ENCODE measurements at regions not wholly inside any gene's neighbourhood (a gene's known extent, or its start where the extent isn't known, plus 50 kb on each side); places are given as distances from the start of the nearest gene placed in this dataset.

- Histone ChIP-seq H3K4me3 (ENCODE audit: low read length) (no peak overlapping the region), H3K9me3 (replicated peaks; ENCODE audit: control insufficient read depth, low read depth, low read length) (no peaks in the 10 kb centered on the region), H3K4me1 (ENCODE audit: control insufficient read depth, insufficient read depth, low read length) (peaks cover 20% of the 10 kb centered on the region), H3K36me3 (ENCODE audit: control insufficient read depth, insufficient read depth, low read length) (no peaks in the 10 kb centered on the region), H3K27ac (ENCODE audit: low read length) (no peak overlapping the region), H3K27me3 (ENCODE audit: control insufficient read depth, insufficient read depth, low read length) (peaks cover 63% of the 10 kb centered on the region)
- no peak for DNase-seq
- WGBS (ENCODE audit: insufficient coverage) = 79% methylated on average over 10 of the region's 15 CpGs
Observed at GRCh38 chr16:86052115-86052670, 153.2 kb downstream of the IRF8 start.

- Histone ChIP-seq H3K4me3 (ENCODE audit: low read length) (no peak overlapping the region), H3K27me3 (ENCODE audit: control insufficient read depth, insufficient read depth, low read length) (peaks cover 55% of the 10 kb centered on the region), H3K36me3 (ENCODE audit: control insufficient read depth, insufficient read depth, low read length) (no peaks in the 10 kb centered on the region), H3K9me3 (replicated peaks; ENCODE audit: control insufficient read depth, low read depth, low read length) (no peaks in the 10 kb centered on the region), H3K27ac (ENCODE audit: low read length) (no peak overlapping the region), H3K4me1 (ENCODE audit: control insufficient read depth, insufficient read depth, low read length) (peaks cover 20% of the 10 kb centered on the region)
- 75% methylated on average over 6 of the region's 6 CpGs for WGBS (ENCODE audit: insufficient coverage)
- no peak for DNase-seq
Observed at GRCh38 chr16:86052926-86053325, 154.0 kb downstream of the IRF8 start.

GRCh38 chr16:86059253-86060171 is 160.6 kb downstream of the IRF8 start:
- no peak overlapping the region for H3K4me3 ChIP-seq (ENCODE audit: low read length)
- H3K27me3 ChIP-seq (ENCODE audit: control insufficient read depth, insufficient read depth, low read length) = peaks cover 28% of the 10 kb centered on the region
- DNase-seq = peak; percentile 80
- peaks cover 35% of the 10 kb centered on the region for H3K4me1 ChIP-seq (ENCODE audit: control insufficient read depth, insufficient read depth, low read length)
- H3K36me3 ChIP-seq (ENCODE audit: control insufficient read depth, insufficient read depth, low read length) = no peaks in the 10 kb centered on the region
- WGBS (ENCODE audit: insufficient coverage) = 23% methylated on average over 10 of the region's 15 CpGs
- H3K9me3 ChIP-seq (replicated peaks; ENCODE audit: control insufficient read depth, low read depth, low read length) = no peaks in the 10 kb centered on the region
- no peak overlapping the region for H3K27ac ChIP-seq (ENCODE audit: low read length)

- peak overlapping the region; percentile 7 for H3K27ac ChIP-seq (ENCODE audit: low read length)
- peaks cover 28% of the 10 kb centered on the region for H3K27me3 ChIP-seq (ENCODE audit: control insufficient read depth, insufficient read depth, low read length)
- H3K4me3 ChIP-seq (ENCODE audit: low read length) = no peak overlapping the region
- DNase-seq = no peak
- WGBS (ENCODE audit: insufficient coverage) = 73% methylated on average over 23 of the region's 28 CpGs
- H3K36me3 ChIP-seq (ENCODE audit: control insufficient read depth, insufficient read depth, low read length) = no peaks in the 10 kb centered on the region
- peaks cover 35% of the 10 kb centered on the region for H3K4me1 ChIP-seq (ENCODE audit: control insufficient read depth, insufficient read depth, low read length)
- no peaks in the 10 kb centered on the region for H3K9me3 ChIP-seq (replicated peaks; ENCODE audit: control insufficient read depth, low read depth, low read length)
Observed at GRCh38 chr16:86060381-86061317, 161.7 kb downstream of the IRF8 start.

- Histone ChIP-seq H3K4me1 (ENCODE audit: control insufficient read depth, insufficient read depth, low read length) (peaks cover 36% of the 10 kb centered on the region), H3K4me3 (ENCODE audit: low read length) (no peak overlapping the region), H3K27me3 (ENCODE audit: control insufficient read depth, insufficient read depth, low read length) (peaks cover 29% of the 10 kb centered on the region), H3K27ac (ENCODE audit: low read length) (peak overlapping the region; percentile 7), H3K9me3 (replicated peaks; ENCODE audit: control insufficient read depth, low read depth, low read length) (no peaks in the 10 kb centered on the region), H3K36me3 (ENCODE audit: control insufficient read depth, insufficient read depth, low read length) (no peaks in the 10 kb centered on the region)
- DNase-seq = no peak
- 39% methylated on average over 8 of the region's 11 CpGs for WGBS (ENCODE audit: insufficient coverage)
Observed at GRCh38 chr16:86061318-86061695, 162.3 kb downstream of the IRF8 start.

- WGBS (ENCODE audit: insufficient coverage) = 32% methylated on average over 6 of the region's 11 CpGs
- H3K9me3 ChIP-seq (replicated peaks; ENCODE audit: control insufficient read depth, low read depth, low read length) = no peaks in the 10 kb centered on the region
- H3K4me1 ChIP-seq (ENCODE audit: control insufficient read depth, insufficient read depth, low read length) = peaks cover 36% of the 10 kb centered on the region
- H3K36me3 ChIP-seq (ENCODE audit: control insufficient read depth, insufficient read depth, low read length) = no peaks in the 10 kb centered on the region
- DNase-seq = peak; percentile 91
- no peak overlapping the region for H3K4me3 ChIP-seq (ENCODE audit: low read length)
- H3K27ac ChIP-seq (ENCODE audit: low read length) = peak overlapping the region; percentile 52
- H3K27me3 ChIP-seq (ENCODE audit: control insufficient read depth, insufficient read depth, low read length) = peaks cover 33% of the 10 kb centered on the region
Observed at GRCh38 chr16:86061721-86062120, 162.8 kb downstream of the IRF8 start.

- WGBS (ENCODE audit: insufficient coverage) = 82% methylated on average over 19 of the region's 19 CpGs
- H3K27ac ChIP-seq (ENCODE audit: low read length) = peak overlapping the region; percentile 20
Observed at GRCh38 chr16:86062271-86062965, 163.5 kb downstream of the IRF8 start.

GRCh38 chr16:86063760-86064405 is 164.9 kb downstream of the IRF8 start:
- no peak overlapping the region for H3K4me3 ChIP-seq (ENCODE audit: low read length)
- DNase-seq = peak; percentile 53
- H3K4me1 ChIP-seq (ENCODE audit: control insufficient read depth, insufficient read depth, low read length) = peaks cover 36% of the 10 kb centered on the region
- peaks cover 47% of the 10 kb centered on the region for H3K27me3 ChIP-seq (ENCODE audit: control insufficient read depth, insufficient read depth, low read length)
- H3K36me3 ChIP-seq (ENCODE audit: control insufficient read depth, insufficient read depth, low read length) = no peaks in the 10 kb centered on the region
- H3K27ac ChIP-seq (ENCODE audit: low read length) = no peak overlapping the region
- WGBS (ENCODE audit: insufficient coverage) = 54% methylated on average over 8 of the region's 9 CpGs
- H3K9me3 ChIP-seq (replicated peaks; ENCODE audit: control insufficient read depth, low read depth, low read length) = no peaks in the 10 kb centered on the region

More at GRCh38 chr16:86062271-86062965, 163.5 kb downstream of the IRF8 start:
- H3K36me3 ChIP-seq (ENCODE audit: control insufficient read depth, insufficient read depth, low read length) = no peaks in the 10 kb centered on the region
- H3K27me3 ChIP-seq (ENCODE audit: control insufficient read depth, insufficient read depth, low read length) = peaks cover 37% of the 10 kb centered on the region
- H3K9me3 ChIP-seq (replicated peaks; ENCODE audit: control insufficient read depth, low read depth, low read length) = no peaks in the 10 kb centered on the region
- peaks cover 36% of the 10 kb centered on the region for H3K4me1 ChIP-seq (ENCODE audit: control insufficient read depth, insufficient read depth, low read length)
- DNase-seq = no peak
- no peak overlapping the region for H3K4me3 ChIP-seq (ENCODE audit: low read length)

Data from muscle of leg (tissue), 3 donors.